ENCODE measurements at regions not wholly inside any gene's neighbourhood (a gene's known extent, or its start where the extent isn't known, plus 50 kb on each side); places are given as distances from the start of the nearest gene placed in this dataset.
A peak's percentile ranks its signal among the peaks of the same experiment; 100 is the strongest.

GRCh38 chr14:89566644-89567415 lies 149.8 kb upstream of the FOXN3 start:
- ChIA-PET POLR2A (ENCODE audit: low non-redundant PET) (no interaction called here), CTCF (no interaction called here)
- H3K27ac ChIP-seq, result no peak overlapping the region
- no peak for DNase-seq (ENCODE audit: low spot score)
- TF ChIP-seq CTCF (conservative IDR thresholded peaks at IDR 0.05; ENCODE audit: low read depth), result no peak

DNA sequence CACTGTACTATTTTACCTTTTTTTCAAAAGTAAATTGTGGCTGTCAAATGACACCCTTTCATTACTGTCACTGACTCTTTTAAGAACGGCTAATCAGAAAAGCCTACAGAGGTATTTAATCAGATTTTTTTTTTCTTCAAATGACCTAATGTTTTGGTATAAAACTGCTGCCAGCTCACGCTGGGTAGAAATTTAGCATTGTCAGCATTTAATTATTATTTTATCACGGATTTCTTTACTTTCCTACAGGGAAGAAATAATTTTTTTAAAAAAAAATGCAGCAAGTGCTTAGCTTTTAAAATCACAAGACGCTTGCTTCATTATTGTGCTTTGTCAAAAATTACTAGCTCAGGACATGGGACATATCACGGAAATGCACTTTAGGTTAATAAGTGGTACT lies 149.1 kb upstream of the FOXN3 start:
- no peak for TF ChIP-seq CTCF (conservative IDR thresholded peaks at IDR 0.05; ENCODE audit: low read depth)
- ChIA-PET POLR2A (ENCODE audit: low non-redundant PET) (no interaction called here), CTCF (no interaction called here)
- DNase-seq (ENCODE audit: low spot score), result no peak
- no peak overlapping the region for H3K27ac ChIP-seq

- POLR2A ChIA-PET (ENCODE audit: low non-redundant PET), result no interaction called here
- no peak for DNase-seq (ENCODE audit: low spot score)
- no peak overlapping the region for H3K27ac ChIP-seq
- CTCF ChIA-PET, result no interaction called here
- no peak for TF ChIP-seq CTCF (conservative IDR thresholded peaks at IDR 0.05; ENCODE audit: low read depth)
Measured at GRCh38 chr14:89565607-89566006, 148.6 kb upstream of the FOXN3 start.

GRCh38 chr14:89564989-89565388 lies 148.0 kb upstream of the FOXN3 start:
- no peak for DNase-seq (ENCODE audit: low spot score)
- no peak overlapping the region for H3K27ac ChIP-seq
- POLR2A ChIA-PET (ENCODE audit: low non-redundant PET), result no interaction called here
- CTCF ChIA-PET, result no interaction called here
- no peak for TF ChIP-seq CTCF (conservative IDR thresholded peaks at IDR 0.05; ENCODE audit: low read depth)

GRCh38 chr14:89564286-89564957 lies 147.4 kb upstream of the FOXN3 start:
- CTCF ChIA-PET, result interaction anchor here (0.9 kb wide), 1 partner anchor 89 kb away, joined by 3 read pairs; no protein-coding TSS in a partner anchor
- POLR2A ChIA-PET (ENCODE audit: low non-redundant PET), result no interaction called here
- no peak overlapping the region for H3K27ac ChIP-seq
- peak; percentile 3 for DNase-seq (ENCODE audit: low spot score)
- TF ChIP-seq CTCF (conservative IDR thresholded peaks at IDR 0.05; ENCODE audit: low read depth), result no peak

DNA sequence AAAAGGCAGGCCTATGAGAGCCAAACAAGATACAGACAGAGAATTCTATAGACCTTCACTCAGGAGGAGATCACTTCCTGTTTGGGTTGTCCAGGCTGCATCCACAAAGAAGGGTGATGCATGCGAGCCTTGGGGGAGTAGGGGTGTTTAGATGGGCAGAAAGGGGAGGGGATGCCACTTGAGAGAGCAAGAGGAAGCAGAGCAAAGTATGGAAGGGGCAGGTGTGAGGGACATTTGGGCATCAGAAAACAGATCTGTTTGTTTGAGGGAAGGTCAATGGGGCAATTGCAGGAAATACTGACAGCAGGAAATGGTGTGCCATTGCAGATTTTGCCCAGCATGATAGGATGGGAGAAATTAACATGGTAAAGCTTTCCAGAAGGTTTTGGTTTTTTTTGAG lies 146.4 kb upstream of the FOXN3 start:
- ChIA-PET CTCF (interaction anchor here (0.9 kb wide), 1 partner anchor 88 kb away, joined by 3 read pairs; no protein-coding TSS in a partner anchor), POLR2A (ENCODE audit: low non-redundant PET) (interaction anchor here (0.6 kb wide), 1 partner anchor 55 kb away, joined by 3 read pairs; no protein-coding TSS in a partner anchor)

More for the DNA sequence above, 146.4 kb upstream of the FOXN3 start:
- DNase-seq (ENCODE audit: low spot score), result no peak
- no peak overlapping the region for H3K27ac ChIP-seq
- TF ChIP-seq CTCF (conservative IDR thresholded peaks at IDR 0.05; ENCODE audit: low read depth), result no peak

Data from RWPE1 (cell line).